ENCODE measurements at regions not wholly inside any gene's neighbourhood (a gene's known extent, or its start where the extent isn't known, plus 50 kb on each side); places are given as distances from the start of the nearest gene placed in this dataset.

- no peak for DNase-seq
Observed at GRCh38 chr4:151930372-151930771, 169.6 kb upstream of the GATB start.

- DNase-seq = no peak
Observed at GRCh38 chr4:151928112-151928511, 167.3 kb upstream of the GATB start.

GRCh38 chr4:151922811-151923210 lies 162.0 kb upstream of the GATB start:
- no peak for DNase-seq

GRCh38 chr4:151922306-151922705 lies 161.5 kb upstream of the GATB start:
- no peak for DNase-seq

- DNase-seq = no peak
Observed at GRCh38 chr4:151921811-151922210, 161.0 kb upstream of the GATB start.

GRCh38 chr4:151921386-151921785 lies 160.6 kb upstream of the GATB start:
- DNase-seq = no peak

- no peak for DNase-seq
Observed at GRCh38 chr4:151917145-151917734, 156.4 kb upstream of the GATB start.

- DNase-seq = no peak
Observed at GRCh38 chr4:151912632-151913031, 151.8 kb upstream of the GATB start.

- DNase-seq = no peak
Observed at GRCh38 chr4:151911970-151912369, 151.2 kb upstream of the GATB start.

- no peak for DNase-seq
Observed at GRCh38 chr4:151908734-151909497, 148.1 kb upstream of the GATB start.

- DNase-seq = no peak
Observed at GRCh38 chr4:151908201-151908600, 147.4 kb upstream of the GATB start.

GRCh38 chr4:151906438-151906837 lies 145.6 kb upstream of the GATB start:
- no peak for DNase-seq

GRCh38 chr4:151905197-151905596 lies 144.4 kb upstream of the GATB start:
- DNase-seq = no peak

GRCh38 chr4:151901631-151902030 lies 140.8 kb upstream of the GATB start:
- no peak for DNase-seq

GRCh38 chr4:151896880-151897279 lies 136.1 kb upstream of the GATB start:
- DNase-seq = no peak

- no peak for DNase-seq
Observed at GRCh38 chr4:151895671-151896070, 134.9 kb upstream of the GATB start.

- DNase-seq = no peak
Observed at GRCh38 chr4:151894246-151894645, 133.4 kb upstream of the GATB start.

- DNase-seq = no peak
Observed at GRCh38 chr4:151888367-151888866, 127.6 kb upstream of the GATB start.

- DNase-seq = no peak
Observed at GRCh38 chr4:151887816-151888180, 127.0 kb upstream of the GATB start.

- no peak for DNase-seq
Observed at GRCh38 chr4:151887031-151887815, 126.4 kb upstream of the GATB start.

GRCh38 chr4:151885123-151885522 lies 124.3 kb upstream of the GATB start:
- DNase-seq = no peak

- DNase-seq = no peak
Observed at GRCh38 chr4:151883747-151884146, 122.9 kb upstream of the GATB start.

GRCh38 chr4:151882072-151882803 lies 121.4 kb upstream of the GATB start:
- no peak for DNase-seq

Data from activated T-cell treated with anti-CD3 and anti-CD28 coated beads for 4 hours (primary cell).